GM23338 (cell line): ENCODE measurements at regions not wholly inside any gene's neighbourhood (a gene's known extent, or its start where the extent isn't known, plus 50 kb on each side); places are given as distances from the start of the nearest gene placed in this dataset.

Experiments used
- CREB1 ChIP-seq: fragments of 250-450 bp; sonication (Bioruptor Pico); IDR thresholded peaks from 2 replicates; pipeline ENCODE4 v1.5.0; 2020; ENCODE audit warnings: low read depth, mild to moderate bottlenecking, moderate library complexity
- CTCF ChIP-seq, 2 experiments: fragments of 200-600 bp in 1 of 2; sonication (generic) in 1 of 2; conservative IDR thresholded peaks; 2 replicates each; pipeline versions ENCODE4 v1.5.1 to v1.6.1; 2016 to 2017; ENCODE audit warnings: antibody characterized with exemption in 2 of 2, low read depth in 2 of 2, mild to moderate bottlenecking in 2 of 2, moderate library complexity in 1 of 2
- EZH2 ChIP-seq: fragments of 200-600 bp; sonication (generic); IDR thresholded peaks from one replicate; pipeline ENCODE4 v1.8.0; 2017; ENCODE audit warnings: antibody characterized with exemption, mild to moderate bottlenecking, low read depth; ENCODE audit not compliant: unreplicated experiment
- EZH2phosphoT487 ChIP-seq: fragments of 200-600 bp; sonication (generic); IDR thresholded peaks from one replicate; pipeline ENCODE4 v1.8.1; 2018; ENCODE audit warnings: antibody characterized with exemption; ENCODE audit not compliant: unreplicated experiment
- JUNB ChIP-seq: IDR thresholded peaks from one replicate; pipeline ENCODE4 v1.6.1; 2016; ENCODE audit warnings: antibody characterized with exemption; ENCODE audit not compliant: unreplicated experiment
- NANOG ChIP-seq: IDR thresholded peaks from 2 replicates; pipeline ENCODE4 v1.6.1; 2016; ENCODE audit warnings: antibody characterized with exemption, borderline replicate concordance
- POLR2AphosphoS5 ChIP-seq: IDR thresholded peaks from 2 replicates; pipeline ENCODE4 v1.6.1; 2016; ENCODE audit warnings: antibody characterized with exemption, low read depth
- ZNF114 ChIP-seq: fragments of 250-450 bp; sonication (Bioruptor Pico); IDR thresholded peaks from 2 replicates; pipeline ENCODE4 v1.5.0; 2020; ENCODE audit warnings: mild to moderate bottlenecking, moderate library complexity
- ZNF331 ChIP-seq: fragments of 250-450 bp; sonication (Bioruptor Pico); IDR thresholded peaks from 2 replicates; pipeline ENCODE4 v1.5.0; 2020; ENCODE audit warnings: low read depth, mild to moderate bottlenecking, moderate library complexity
- TF ChIP-seq, protein P1 (sequence below): IDR thresholded peaks from one replicate; pipeline ENCODE4 v1.6.1; 2018; ENCODE audit warnings: antibody characterized with exemption; ENCODE audit not compliant: unreplicated experiment
- TF ChIP-seq, protein P2 (sequence below): fragments of 250-450 bp; sonication (Bioruptor Pico); IDR thresholded peaks from 2 replicates; pipeline ENCODE4 v1.5.0; 2020; ENCODE audit warnings: mild to moderate bottlenecking, moderate library complexity

DNA sequence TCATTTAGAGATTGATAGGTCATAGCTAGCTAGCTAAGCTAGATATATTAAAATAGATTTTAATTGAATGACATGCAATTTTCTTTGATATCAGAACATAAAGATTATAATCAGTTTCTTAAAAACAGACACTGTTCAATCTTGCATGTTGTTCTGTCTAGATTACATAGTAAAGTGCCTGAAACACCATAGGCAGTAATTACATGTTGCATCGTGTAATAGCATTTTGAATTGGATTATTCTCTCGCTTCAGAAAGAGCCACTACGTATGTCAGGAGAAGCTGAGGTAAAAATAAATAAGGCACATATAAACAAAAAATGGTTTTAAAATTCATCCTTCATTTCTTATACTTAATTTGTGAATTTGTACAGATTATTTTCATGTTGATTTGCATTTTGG lies 148.0 kb upstream of the CDH12 start:
- TF ChIP-seq CTCF (conservative IDR thresholded peaks at IDR 0.05; ENCODE audit: low read depth in 2 of 2) (no peak), CREB1 (no peak), NANOG (no peak), EZH2 (no peak), EZH2phosphoT487 (no peak), POLR2AphosphoS5 (no peak), ZNF114 (CRISPR knock-in tag) (no peak), JUNB (no peak), ZNF331 (no peak)
- TF ChIP-seq, protein P1, sequence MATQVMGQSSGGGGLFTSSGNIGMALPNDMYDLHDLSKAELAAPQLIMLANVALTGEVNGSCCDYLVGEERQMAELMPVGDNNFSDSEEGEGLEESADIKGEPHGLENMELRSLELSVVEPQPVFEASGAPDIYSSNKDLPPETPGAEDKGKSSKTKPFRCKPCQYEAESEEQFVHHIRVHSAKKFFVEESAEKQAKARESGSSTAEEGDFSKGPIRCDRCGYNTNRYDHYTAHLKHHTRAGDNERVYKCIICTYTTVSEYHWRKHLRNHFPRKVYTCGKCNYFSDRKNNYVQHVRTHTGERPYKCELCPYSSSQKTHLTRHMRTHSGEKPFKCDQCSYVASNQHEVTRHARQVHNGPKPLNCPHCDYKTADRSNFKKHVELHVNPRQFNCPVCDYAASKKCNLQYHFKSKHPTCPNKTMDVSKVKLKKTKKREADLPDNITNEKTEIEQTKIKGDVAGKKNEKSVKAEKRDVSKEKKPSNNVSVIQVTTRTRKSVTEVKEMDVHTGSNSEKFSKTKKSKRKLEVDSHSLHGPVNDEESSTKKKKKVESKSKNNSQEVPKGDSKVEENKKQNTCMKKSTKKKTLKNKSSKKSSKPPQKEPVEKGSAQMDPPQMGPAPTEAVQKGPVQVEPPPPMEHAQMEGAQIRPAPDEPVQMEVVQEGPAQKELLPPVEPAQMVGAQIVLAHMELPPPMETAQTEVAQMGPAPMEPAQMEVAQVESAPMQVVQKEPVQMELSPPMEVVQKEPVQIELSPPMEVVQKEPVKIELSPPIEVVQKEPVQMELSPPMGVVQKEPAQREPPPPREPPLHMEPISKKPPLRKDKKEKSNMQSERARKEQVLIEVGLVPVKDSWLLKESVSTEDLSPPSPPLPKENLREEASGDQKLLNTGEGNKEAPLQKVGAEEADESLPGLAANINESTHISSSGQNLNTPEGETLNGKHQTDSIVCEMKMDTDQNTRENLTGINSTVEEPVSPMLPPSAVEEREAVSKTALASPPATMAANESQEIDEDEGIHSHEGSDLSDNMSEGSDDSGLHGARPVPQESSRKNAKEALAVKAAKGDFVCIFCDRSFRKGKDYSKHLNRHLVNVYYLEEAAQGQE: no peak
- TF ChIP-seq, protein P2, sequence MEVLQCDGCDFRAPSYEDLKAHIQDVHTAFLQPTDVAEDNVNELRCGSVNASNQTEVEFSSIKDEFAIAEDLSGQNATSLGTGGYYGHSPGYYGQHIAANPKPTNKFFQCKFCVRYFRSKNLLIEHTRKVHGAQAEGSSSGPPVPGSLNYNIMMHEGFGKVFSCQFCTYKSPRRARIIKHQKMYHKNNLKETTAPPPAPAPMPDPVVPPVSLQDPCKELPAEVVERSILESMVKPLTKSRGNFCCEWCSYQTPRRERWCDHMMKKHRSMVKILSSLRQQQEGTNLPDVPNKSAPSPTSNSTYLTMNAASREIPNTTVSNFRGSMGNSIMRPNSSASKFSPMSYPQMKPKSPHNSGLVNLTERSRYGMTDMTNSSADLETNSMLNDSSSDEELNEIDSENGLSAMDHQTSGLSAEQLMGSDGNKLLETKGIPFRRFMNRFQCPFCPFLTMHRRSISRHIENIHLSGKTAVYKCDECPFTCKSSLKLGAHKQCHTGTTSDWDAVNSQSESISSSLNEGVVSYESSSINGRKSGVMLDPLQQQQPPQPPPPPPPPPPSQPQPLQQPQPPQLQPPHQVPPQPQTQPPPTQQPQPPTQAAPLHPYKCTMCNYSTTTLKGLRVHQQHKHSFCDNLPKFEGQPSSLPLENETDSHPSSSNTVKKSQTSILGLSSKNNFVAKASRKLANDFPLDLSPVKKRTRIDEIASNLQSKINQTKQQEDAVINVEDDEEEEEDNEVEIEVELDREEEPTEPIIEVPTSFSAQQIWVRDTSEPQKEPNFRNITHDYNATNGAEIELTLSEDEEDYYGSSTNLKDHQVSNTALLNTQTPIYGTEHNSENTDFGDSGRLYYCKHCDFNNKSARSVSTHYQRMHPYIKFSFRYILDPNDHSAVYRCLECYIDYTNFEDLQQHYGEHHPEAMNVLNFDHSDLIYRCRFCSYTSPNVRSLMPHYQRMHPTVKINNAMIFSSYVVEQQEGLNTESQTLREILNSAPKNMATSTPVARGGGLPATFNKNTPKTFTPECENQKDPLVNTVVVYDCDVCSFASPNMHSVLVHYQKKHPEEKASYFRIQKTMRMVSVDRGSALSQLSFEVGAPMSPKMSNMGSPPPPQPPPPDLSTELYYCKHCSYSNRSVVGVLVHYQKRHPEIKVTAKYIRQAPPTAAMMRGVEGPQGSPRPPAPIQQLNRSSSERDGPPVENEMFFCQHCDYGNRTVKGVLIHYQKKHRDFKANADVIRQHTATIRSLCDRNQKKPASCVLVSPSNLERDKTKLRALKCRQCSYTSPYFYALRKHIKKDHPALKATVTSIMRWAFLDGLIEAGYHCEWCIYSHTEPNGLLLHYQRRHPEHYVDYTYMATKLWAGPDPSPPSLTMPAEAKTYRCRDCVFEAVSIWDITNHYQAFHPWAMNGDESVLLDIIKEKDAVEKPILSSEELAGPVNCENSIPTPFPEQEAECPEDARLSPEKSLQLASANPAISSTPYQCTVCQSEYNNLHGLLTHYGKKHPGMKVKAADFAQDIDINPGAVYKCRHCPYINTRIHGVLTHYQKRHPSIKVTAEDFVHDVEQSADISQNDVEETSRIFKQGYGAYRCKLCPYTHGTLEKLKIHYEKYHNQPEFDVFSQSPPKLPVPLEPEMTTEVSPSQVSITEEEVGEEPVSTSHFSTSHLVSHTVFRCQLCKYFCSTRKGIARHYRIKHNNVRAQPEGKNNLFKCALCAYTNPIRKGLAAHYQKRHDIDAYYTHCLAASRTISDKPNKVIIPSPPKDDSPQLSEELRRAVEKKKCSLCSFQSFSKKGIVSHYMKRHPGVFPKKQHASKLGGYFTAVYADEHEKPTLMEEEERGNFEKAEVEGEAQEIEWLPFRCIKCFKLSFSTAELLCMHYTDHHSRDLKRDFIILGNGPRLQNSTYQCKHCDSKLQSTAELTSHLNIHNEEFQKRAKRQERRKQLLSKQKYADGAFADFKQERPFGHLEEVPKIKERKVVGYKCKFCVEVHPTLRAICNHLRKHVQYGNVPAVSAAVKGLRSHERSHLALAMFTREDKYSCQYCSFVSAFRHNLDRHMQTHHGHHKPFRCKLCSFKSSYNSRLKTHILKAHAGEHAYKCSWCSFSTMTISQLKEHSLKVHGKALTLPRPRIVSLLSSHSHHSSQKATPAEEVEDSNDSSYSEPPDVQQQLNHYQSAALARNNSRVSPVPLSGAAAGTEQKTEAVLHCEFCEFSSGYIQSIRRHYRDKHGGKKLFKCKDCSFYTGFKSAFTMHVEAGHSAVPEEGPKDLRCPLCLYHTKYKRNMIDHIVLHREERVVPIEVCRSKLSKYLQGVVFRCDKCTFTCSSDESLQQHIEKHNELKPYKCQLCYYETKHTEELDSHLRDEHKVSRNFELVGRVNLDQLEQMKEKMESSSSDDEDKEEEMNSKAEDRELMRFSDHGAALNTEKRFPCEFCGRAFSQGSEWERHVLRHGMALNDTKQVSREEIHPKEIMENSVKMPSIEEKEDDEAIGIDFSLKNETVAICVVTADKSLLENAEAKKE (CRISPR knock-in tag): no peak
